ENCODE measurements at regions not wholly inside any gene's neighbourhood (a gene's known extent, or its start where the extent isn't known, plus 50 kb on each side); places are given as distances from the start of the nearest gene placed in this dataset.

GRCh38 chr17:68749349-68750207 is 148.4 kb upstream of the FAM20A start:
- peak overlapping the region in 1 of 3 donors; percentile 7 for H3K4me3 ChIP-seq (ENCODE audit: low read length in 3 of 3)
- no peaks in the 10 kb centered on the region for H3K36me3 ChIP-seq (ENCODE audit: control insufficient read depth in 3 of 3, insufficient read depth in 3 of 3, low read length in 3 of 3)
- H3K9ac ChIP-seq (ENCODE audit: low read depth in 1 of 3, low read length in 3 of 3) = no peak overlapping the region
- H3K9me3 ChIP-seq (ENCODE audit: control insufficient read depth in 3 of 3, low read length in 3 of 3) = peaks cover 4 to 6% (median 4%) of the 10 kb centered on the region in 3 donors
- no peaks in the 10 kb centered on the region for H3K27me3 ChIP-seq (ENCODE audit: control insufficient read depth in 3 of 3, insufficient read depth in 3 of 3, low read length in 3 of 3)
- H3K4me1 ChIP-seq (ENCODE audit: control insufficient read depth in 3 of 3, insufficient read depth in 3 of 3, low read length in 3 of 3) = no peaks in the 10 kb centered on the region
- no peak overlapping the region for H3K27ac ChIP-seq (ENCODE audit: low read depth, low read length)

- H3K4me1 ChIP-seq (ENCODE audit: control insufficient read depth in 3 of 3, insufficient read depth in 3 of 3, low read length in 3 of 3) = no peaks in the 10 kb centered on the region
These were observed 147.2 kb upstream of the FAM20A start for GRCh38 chr17:68748381-68748780.

GRCh38 chr17:68740555-68741447 is 139.6 kb upstream of the FAM20A start:
- Histone ChIP-seq H3K9me3 (ENCODE audit: control insufficient read depth in 3 of 3, low read length in 3 of 3) (peaks cover 4 to 6% (median 4%) of the 10 kb centered on the region in 3 donors), H3K4me3 (ENCODE audit: low read length in 3 of 3) (no peak overlapping the region)

More at GRCh38 chr17:68748381-68748780, 147.2 kb upstream of the FAM20A start:
- Histone ChIP-seq H3K36me3 (ENCODE audit: control insufficient read depth in 3 of 3, insufficient read depth in 3 of 3, low read length in 3 of 3) (no peaks in the 10 kb centered on the region), H3K9ac (ENCODE audit: low read depth in 1 of 3, low read length in 3 of 3) (no peak overlapping the region), H3K9me3 (ENCODE audit: control insufficient read depth in 3 of 3, low read length in 3 of 3) (peaks cover 4 to 6% (median 4%) of the 10 kb centered on the region in 3 donors), H3K27me3 (ENCODE audit: control insufficient read depth in 3 of 3, insufficient read depth in 3 of 3, low read length in 3 of 3) (no peaks in the 10 kb centered on the region), H3K27ac (ENCODE audit: low read depth, low read length) (no peak overlapping the region), H3K4me3 (ENCODE audit: low read length in 3 of 3) (no peak overlapping the region)

GRCh38 chr17:68737761-68738443 is 136.7 kb upstream of the FAM20A start:
- Histone ChIP-seq H3K4me1 (ENCODE audit: control insufficient read depth in 3 of 3, insufficient read depth in 3 of 3, low read length in 3 of 3) (peaks cover 7 to 12% (median 10%) of the 10 kb centered on the region in 3 donors), H3K27me3 (ENCODE audit: control insufficient read depth in 3 of 3, insufficient read depth in 3 of 3, low read length in 3 of 3) (no peaks in the 10 kb centered on the region), H3K9ac (ENCODE audit: low read depth in 1 of 3, low read length in 3 of 3) (no peak overlapping the region), H3K27ac (ENCODE audit: low read depth, low read length) (no peak overlapping the region), H3K9me3 (ENCODE audit: control insufficient read depth in 3 of 3, low read length in 3 of 3) (no peaks in the 10 kb centered on the region), H3K36me3 (ENCODE audit: control insufficient read depth in 3 of 3, insufficient read depth in 3 of 3, low read length in 3 of 3) (no peaks in the 10 kb centered on the region), H3K4me3 (ENCODE audit: low read length in 3 of 3) (no peak overlapping the region)

More at GRCh38 chr17:68740555-68741447, 139.6 kb upstream of the FAM20A start:
- no peak overlapping the region for H3K27ac ChIP-seq (ENCODE audit: low read depth, low read length)
- no peak overlapping the region for H3K9ac ChIP-seq (ENCODE audit: low read depth in 1 of 3, low read length in 3 of 3)
- no peaks in the 10 kb centered on the region for H3K27me3 ChIP-seq (ENCODE audit: control insufficient read depth in 3 of 3, insufficient read depth in 3 of 3, low read length in 3 of 3)
- no peaks in the 10 kb centered on the region for H3K36me3 ChIP-seq (ENCODE audit: control insufficient read depth in 3 of 3, insufficient read depth in 3 of 3, low read length in 3 of 3)
- H3K4me1 ChIP-seq (ENCODE audit: control insufficient read depth in 3 of 3, insufficient read depth in 3 of 3, low read length in 3 of 3) = no peaks in the 10 kb centered on the region

- no peaks in the 10 kb centered on the region for H3K36me3 ChIP-seq (ENCODE audit: control insufficient read depth in 3 of 3, insufficient read depth in 3 of 3, low read length in 3 of 3)
- H3K9ac ChIP-seq (ENCODE audit: low read depth in 1 of 3, low read length in 3 of 3) = no peak overlapping the region
- H3K27ac ChIP-seq (ENCODE audit: low read depth, low read length) = no peak overlapping the region
- no peaks in the 10 kb centered on the region for H3K27me3 ChIP-seq (ENCODE audit: control insufficient read depth in 3 of 3, insufficient read depth in 3 of 3, low read length in 3 of 3)
- peaks cover 7 to 12% (median 10%) of the 10 kb centered on the region in 3 donors for H3K4me1 ChIP-seq (ENCODE audit: control insufficient read depth in 3 of 3, insufficient read depth in 3 of 3, low read length in 3 of 3)
- no peaks in the 10 kb centered on the region for H3K9me3 ChIP-seq (ENCODE audit: control insufficient read depth in 3 of 3, low read length in 3 of 3)
- H3K4me3 ChIP-seq (ENCODE audit: low read length in 3 of 3) = no peak overlapping the region
These were observed 133.8 kb upstream of the FAM20A start for GRCh38 chr17:68734931-68735330.

DNA sequence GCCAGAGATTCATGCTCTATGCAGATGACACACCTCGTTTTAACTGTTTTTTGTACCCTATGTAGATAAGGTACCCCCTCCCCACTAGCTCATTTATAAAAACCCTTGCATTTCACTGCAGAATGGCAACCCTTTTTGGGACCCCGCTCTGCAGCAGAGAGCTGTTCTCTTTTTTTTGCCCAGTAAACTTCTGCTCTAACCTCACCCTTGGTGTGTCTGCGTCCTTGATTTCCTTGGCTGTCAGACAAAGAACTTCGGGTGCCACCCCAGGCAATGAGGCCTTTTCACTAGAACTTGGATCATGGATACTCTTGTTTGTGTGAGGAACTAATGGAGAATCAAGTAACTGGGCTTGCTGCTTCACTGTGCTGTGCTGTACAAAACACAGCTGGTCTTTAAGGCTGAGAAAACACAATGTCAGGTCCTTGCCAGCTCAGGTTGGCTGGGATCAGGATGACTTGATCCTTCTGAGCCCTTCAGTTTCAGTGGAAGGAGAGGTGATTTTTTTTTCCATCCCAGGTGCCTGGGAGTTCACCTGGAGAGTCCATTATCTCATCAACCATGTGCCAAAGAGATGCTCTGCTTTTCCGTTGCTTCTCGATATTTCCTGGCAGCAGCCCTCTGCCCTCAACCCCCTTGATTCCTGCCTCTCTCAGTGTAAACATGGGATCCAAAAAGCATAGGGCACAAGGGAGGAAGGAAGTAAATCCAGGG is 133.2 kb upstream of the FAM20A start:
- Histone ChIP-seq H3K36me3 (ENCODE audit: control insufficient read depth in 3 of 3, insufficient read depth in 3 of 3, low read length in 3 of 3) (no peaks in the 10 kb centered on the region), H3K27ac (ENCODE audit: low read depth, low read length) (no peak overlapping the region), H3K4me3 (ENCODE audit: low read length in 3 of 3) (no peak overlapping the region), H3K9ac (ENCODE audit: low read depth in 1 of 3, low read length in 3 of 3) (no peak overlapping the region), H3K9me3 (ENCODE audit: control insufficient read depth in 3 of 3, low read length in 3 of 3) (no peaks in the 10 kb centered on the region), H3K4me1 (ENCODE audit: control insufficient read depth in 3 of 3, insufficient read depth in 3 of 3, low read length in 3 of 3) (peaks cover 7 to 12% (median 10%) of the 10 kb centered on the region in 3 donors), H3K27me3 (ENCODE audit: control insufficient read depth in 3 of 3, insufficient read depth in 3 of 3, low read length in 3 of 3) (no peaks in the 10 kb centered on the region)

- Histone ChIP-seq H3K9ac (ENCODE audit: low read depth in 1 of 3, low read length in 3 of 3) (no peak overlapping the region), H3K27ac (ENCODE audit: low read depth, low read length) (peak overlapping the region; percentile 33), H3K9me3 (ENCODE audit: control insufficient read depth in 3 of 3, low read length in 3 of 3) (no peaks in the 10 kb centered on the region), H3K27me3 (ENCODE audit: control insufficient read depth in 3 of 3, insufficient read depth in 3 of 3, low read length in 3 of 3) (no peaks in the 10 kb centered on the region), H3K36me3 (ENCODE audit: control insufficient read depth in 3 of 3, insufficient read depth in 3 of 3, low read length in 3 of 3) (no peaks in the 10 kb centered on the region), H3K4me3 (ENCODE audit: low read length in 3 of 3) (no peak overlapping the region), H3K4me1 (ENCODE audit: control insufficient read depth in 3 of 3, insufficient read depth in 3 of 3, low read length in 3 of 3) (peaks cover 7 to 12% (median 10%) of the 10 kb centered on the region in 3 donors)
These were observed 132.3 kb upstream of the FAM20A start for GRCh38 chr17:68733241-68734176.

DNA sequence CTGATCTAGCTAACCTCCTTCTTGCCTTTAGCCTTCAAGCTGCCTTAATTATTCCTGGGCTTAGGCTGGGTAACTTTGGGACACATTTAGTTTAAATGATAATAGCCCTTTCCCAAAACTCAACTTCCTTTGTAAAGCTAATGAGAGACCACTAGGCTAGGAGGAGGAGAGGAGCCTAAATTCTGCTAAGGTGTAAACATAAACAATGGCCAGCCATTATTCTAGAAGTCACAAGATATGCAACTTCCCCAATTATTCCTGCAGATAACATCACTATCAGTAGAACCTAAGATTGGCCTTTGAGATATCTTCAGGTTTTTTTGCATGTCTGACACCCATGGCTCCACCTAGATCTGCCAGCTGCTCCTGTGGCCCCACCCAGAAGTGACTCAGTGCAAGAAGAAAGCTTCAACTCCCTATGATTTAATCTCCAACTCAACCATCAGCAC is 131.2 kb upstream of the FAM20A start:
- H3K4me1 ChIP-seq (ENCODE audit: control insufficient read depth in 3 of 3, insufficient read depth in 3 of 3, low read length in 3 of 3) = peaks cover 7 to 12% (median 10%) of the 10 kb centered on the region in 3 donors
- H3K27me3 ChIP-seq (ENCODE audit: control insufficient read depth in 3 of 3, insufficient read depth in 3 of 3, low read length in 3 of 3) = no peaks in the 10 kb centered on the region
- H3K27ac ChIP-seq (ENCODE audit: low read depth, low read length) = no peak overlapping the region
- H3K9ac ChIP-seq (ENCODE audit: low read depth in 1 of 3, low read length in 3 of 3) = no peak overlapping the region
- no peak overlapping the region for H3K4me3 ChIP-seq (ENCODE audit: low read length in 3 of 3)
- H3K36me3 ChIP-seq (ENCODE audit: control insufficient read depth in 3 of 3, insufficient read depth in 3 of 3, low read length in 3 of 3) = no peaks in the 10 kb centered on the region
- no peaks in the 10 kb centered on the region for H3K9me3 ChIP-seq (ENCODE audit: control insufficient read depth in 3 of 3, low read length in 3 of 3)
